ENCODE measurements at regions not wholly inside any gene's neighbourhood (a gene's known extent, or its start where the extent isn't known, plus 50 kb on each side); places are given as distances from the start of the nearest gene placed in this dataset.

GRCh38 chr14:101112351-101113107 lies 209.0 kb upstream of the RTL1 start:
- Histone ChIP-seq H4K20me1 (ENCODE audit: insufficient read depth, low read length) (no peaks in the 10 kb centered on the region), H3K4me1 (ENCODE audit: insufficient read depth, low read length) (no peaks in the 10 kb centered on the region), H3K27me3 (ENCODE audit: insufficient read depth, low read length) (peaks cover 6% of the 10 kb centered on the region), H3K4me2 (ENCODE audit: insufficient read depth, low read length) (no peak overlapping the region), H3K4me3 (ENCODE audit: insufficient read depth, low read length) (no peak overlapping the region), H2AFZ (ENCODE audit: low read length) (no peak overlapping the region), H3K27ac (ENCODE audit: low read depth, low read length) (no peak overlapping the region), H3K79me2 (ENCODE audit: insufficient read depth, low read length) (no peaks in the 10 kb centered on the region), H3K9me3 (ENCODE audit: low read depth, low read length) (no peaks in the 10 kb centered on the region), H3K36me3 (ENCODE audit: insufficient read depth, low read length) (no peaks in the 10 kb centered on the region)
- TF ChIP-seq CTCF (IDR thresholded peaks at IDR 0.05; ENCODE audit: extremely low read depth, low read depth, low read length), result no peak
- no peak for DNase-seq (ENCODE audit: insufficient read length, low spot score, missing footprints)

GRCh38 chr14:101113108-101113612 lies 209.6 kb upstream of the RTL1 start:
- Histone ChIP-seq H3K9me3 (ENCODE audit: low read depth, low read length) (no peaks in the 10 kb centered on the region), H2AFZ (ENCODE audit: low read length) (no peak overlapping the region), H4K20me1 (ENCODE audit: insufficient read depth, low read length) (no peaks in the 10 kb centered on the region), H3K4me1 (ENCODE audit: insufficient read depth, low read length) (no peaks in the 10 kb centered on the region), H3K4me2 (ENCODE audit: insufficient read depth, low read length) (no peak overlapping the region), H3K4me3 (ENCODE audit: insufficient read depth, low read length) (no peak overlapping the region), H3K27ac (ENCODE audit: low read depth, low read length) (no peak overlapping the region), H3K36me3 (ENCODE audit: insufficient read depth, low read length) (no peaks in the 10 kb centered on the region), H3K79me2 (ENCODE audit: insufficient read depth, low read length) (no peaks in the 10 kb centered on the region), H3K27me3 (ENCODE audit: insufficient read depth, low read length) (peaks cover 6% of the 10 kb centered on the region)
- no peak for DNase-seq (ENCODE audit: insufficient read length, low spot score, missing footprints)
- TF ChIP-seq CTCF (IDR thresholded peaks at IDR 0.05; ENCODE audit: extremely low read depth, low read depth, low read length), result no peak

GRCh38 chr14:101113835-101114725 lies 210.6 kb upstream of the RTL1 start:
- no peaks in the 10 kb centered on the region for H3K9me3 ChIP-seq (ENCODE audit: low read depth, low read length)
- no peak overlapping the region for H3K4me3 ChIP-seq (ENCODE audit: insufficient read depth, low read length)
- H3K4me1 ChIP-seq (ENCODE audit: insufficient read depth, low read length), result no peaks in the 10 kb centered on the region
- no peaks in the 10 kb centered on the region for H3K36me3 ChIP-seq (ENCODE audit: insufficient read depth, low read length)
- no peaks in the 10 kb centered on the region for H3K79me2 ChIP-seq (ENCODE audit: insufficient read depth, low read length)
- H2AFZ ChIP-seq (ENCODE audit: low read length), result no peak overlapping the region
- no peak overlapping the region for H3K4me2 ChIP-seq (ENCODE audit: insufficient read depth, low read length)
- H3K27me3 ChIP-seq (ENCODE audit: insufficient read depth, low read length), result peaks cover 6% of the 10 kb centered on the region
- H4K20me1 ChIP-seq (ENCODE audit: insufficient read depth, low read length), result no peaks in the 10 kb centered on the region
- no peak for TF ChIP-seq CTCF (IDR thresholded peaks at IDR 0.05; ENCODE audit: extremely low read depth, low read depth, low read length)
- no peak for DNase-seq (ENCODE audit: insufficient read length, low spot score, missing footprints)
- H3K27ac ChIP-seq (ENCODE audit: low read depth, low read length), result no peak overlapping the region
